Natural killer cell (primary cell): ENCODE measurements at regions not wholly inside any gene's neighbourhood (a gene's known extent, or its start where the extent isn't known, plus 50 kb on each side); places are given as distances from the start of the nearest gene placed in this dataset.

Experiments used
- ATAC-seq, 3 donors: fragments of 150-1000 bp in 2 of 3; fragments of 200-7000 bp in 1 of 3; cut with Tn5 transposase; 1 replicate in 1 of 3; 2 replicates in 2 of 3; pipeline ENCODE4 v1.10.0; 2021; ENCODE audit warnings: mild to moderate bottlenecking in 2 of 3, moderate library complexity in 2 of 3
- DNase-seq, 2 donors: peaks; one replicate each; pipeline versions ENCODE4 v3.0.0 to v3.0.0-alpha.2; 2013 to 2021; ENCODE audit warnings: mixed read lengths in 1 of 2
- H3K27ac ChIP-seq: one replicate; pipeline ENCODE4 v1.5.1; 2013; ENCODE audit warnings: mild to moderate bottlenecking, low read length
- H3K27me3 ChIP-seq: one replicate; pipeline ENCODE4 v1.6.1; 2013; ENCODE audit warnings: low read length; ENCODE audit not compliant: control insufficient read depth, insufficient read depth
- H3K36me3 ChIP-seq: one replicate; pipeline ENCODE4 v1.6.1; 2013; ENCODE audit warnings: low read length; ENCODE audit not compliant: control insufficient read depth, insufficient read depth
- H3K4me1 ChIP-seq: one replicate; pipeline ENCODE4 v1.6.1; 2013; ENCODE audit warnings: low read length; ENCODE audit not compliant: control insufficient read depth, insufficient read depth
- H3K4me3 ChIP-seq: one replicate; pipeline ENCODE4 v1.5.1; 2013; ENCODE audit warnings: low read length
- H3K9me3 ChIP-seq: one replicate; pipeline ENCODE4 v1.6.1; 2013; ENCODE audit warnings: low read length; ENCODE audit not compliant: control insufficient read depth, insufficient read depth
- H3K27ac Mint-ChIP-seq, 2 donors: one replicate each; pipeline ENCODE4 v1.8.0; 2022; ENCODE audit warnings: mild to moderate bottlenecking in 2 of 2, mixed read lengths in 2 of 2, moderate library complexity in 1 of 2
- H3K27me3 Mint-ChIP-seq, 2 donors: one replicate each; pipeline ENCODE4 v1.8.0; 2022; ENCODE audit warnings: low read depth in 2 of 2, mixed read lengths in 2 of 2
- H3K36me3 Mint-ChIP-seq: one replicate; pipeline ENCODE4 v1.8.0; 2022; ENCODE audit warnings: mixed read lengths
- H3K4me1 Mint-ChIP-seq, 2 donors: one replicate each; pipeline ENCODE4 v1.8.0; 2022; ENCODE audit warnings: mixed read lengths in 2 of 2
- H3K4me3 Mint-ChIP-seq: one replicate; pipeline ENCODE4 v1.8.0; 2022; ENCODE audit warnings: mild to moderate bottlenecking, moderate library complexity, mixed read lengths
- H3K9me3 Mint-ChIP-seq, 2 donors: one replicate each; pipeline ENCODE4 v1.8.0; 2022; ENCODE audit warnings: mixed read lengths in 2 of 2
- CTCF ChIP-seq: fragments of 200-600 bp; IDR thresholded peaks from one replicate; pipeline ENCODE4 v1.8.0; 2022; ENCODE audit warnings: antibody characterized with exemption
- WGBS: methylation state at CpG from one replicate; pipeline ENCODE4 v1.1.7; 2013; ENCODE audit warnings: missing lambda C conversion rate; ENCODE audit not compliant: insufficient coverage; 5-methylcytosine and 5-hydroxymethylcytosine counted together
- intact Hi-C: fragments of 100-400 bp; cut with micrococcal nuclease; formaldehyde crosslinking; loops from one replicate; pipeline ENCODE4 v1.14.2; 2022

DNA sequence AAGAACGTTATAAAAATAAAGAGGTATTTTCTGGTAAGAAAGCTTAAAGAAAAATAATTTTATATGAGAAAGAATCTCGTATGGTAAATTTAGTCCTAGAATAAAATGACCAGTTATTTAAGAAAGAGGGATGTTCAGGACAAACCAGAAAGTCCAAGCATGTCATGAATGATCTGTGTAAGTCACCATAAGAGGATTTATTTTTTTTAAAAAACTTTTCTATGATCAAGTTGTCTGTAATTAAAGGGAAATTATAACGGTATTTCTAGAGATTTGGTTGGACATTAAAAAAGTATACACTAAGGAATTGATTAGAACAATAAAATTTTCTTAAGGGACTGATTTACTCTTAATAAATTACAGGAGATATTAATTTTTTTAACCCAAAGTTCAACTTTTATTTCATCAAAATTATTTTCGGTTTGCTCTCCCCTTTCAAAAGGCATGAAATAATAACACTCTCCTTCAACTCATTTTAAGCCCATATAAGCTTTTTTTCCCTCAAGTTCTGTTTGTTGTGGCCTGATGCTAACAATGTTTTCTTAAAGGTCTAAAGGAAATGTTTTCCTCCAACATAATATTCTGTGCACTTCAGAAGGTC is 49.9 kb upstream of the CPSF6 start:
- Histone ChIP-seq H3K36me3 (no peaks in the 10 kb centered on the region), H3K4me3 (no peak overlapping the region), H3K9me3 (no peaks in the 10 kb centered on the region), H3K27me3 (no peaks in the 10 kb centered on the region), H3K4me1 (no peaks in the 10 kb centered on the region), H3K27ac (no peak overlapping the region)
- WGBS: 55% methylated on average over 3 of the region's 4 CpGs
- H3K4me1 Mint-ChIP-seq: no peaks in the 10 kb centered on the region
- ATAC-seq (no peak), DNase-seq (no peak)
- no peak for TF ChIP-seq CTCF
- H3K27ac Mint-ChIP-seq: no peak overlapping the region
- H3K9me3 Mint-ChIP-seq: peaks cover 2 to 3% of the 10 kb centered on the region in 2 donors
- intact Hi-C loops: no loop called here
- no peak overlapping the region for H3K4me3 Mint-ChIP-seq
- H3K27me3 Mint-ChIP-seq: peaks cover 0 to 4% of the 10 kb centered on the region in 2 donors
- H3K36me3 Mint-ChIP-seq: no peaks in the 10 kb centered on the region
